ENCODE measurements at regions not wholly inside any gene's neighbourhood (a gene's known extent, or its start where the extent isn't known, plus 50 kb on each side); places are given as distances from the start of the nearest gene placed in this dataset.

GRCh38 chr2:239774933-239775622 lies 250.1 kb downstream of the NDUFA10 start:
- ChIA-PET CTCF (no interaction called here), POLR2A (no interaction called here)

GRCh38 chr2:239774142-239774462 lies 251.0 kb downstream of the NDUFA10 start:
- H3K9me3 ChIP-seq (ENCODE audit: control insufficient read depth, insufficient read depth, low read depth, low read length): no peaks in the 10 kb centered on the region
- H3K4me3 ChIP-seq (ENCODE audit: low read depth, low read length): no peak overlapping the region
- TF ChIP-seq ZNF785 (tag by site-specific recombination; IDR thresholded peaks at IDR 0.05): no peak
- no peak for TF ChIP-seq ZNF623 (tag by site-specific recombination; IDR thresholded peaks at IDR 0.05)
- TF ChIP-seq ZNF561 (tag by site-specific recombination; IDR thresholded peaks at IDR 0.05; ENCODE audit: borderline replicate concordance): no peak
- no peak for TF ChIP-seq ZNF211 (tag by site-specific recombination; IDR thresholded peaks at IDR 0.05; ENCODE audit: low read depth)
- H3K36me3 ChIP-seq (ENCODE audit: control insufficient read depth in 2 of 2, insufficient read depth in 1 of 2, low read length in 2 of 2): no peaks in the 10 kb centered on the region
- POLR2A ChIA-PET: no interaction called here
- H3K27ac ChIP-seq (ENCODE audit: extremely low read depth, low read depth, low read length): no peak overlapping the region
- H3K4me1 ChIP-seq (ENCODE audit: control insufficient read depth, insufficient read depth, low read length): no peaks in the 10 kb centered on the region
- CTCF ChIA-PET: no interaction called here

More at GRCh38 chr2:239774933-239775622, 250.1 kb downstream of the NDUFA10 start:
- TF ChIP-seq OSR2 (tag by site-specific recombination; IDR thresholded peaks at IDR 0.05) (no peak), ZNF169 (tag by site-specific recombination; IDR thresholded peaks at IDR 0.05) (no peak), KLF7 (tag by site-specific recombination; IDR thresholded peaks at IDR 0.05; ENCODE audit: borderline replicate concordance) (no peak), ZNF549 (tag by site-specific recombination; IDR thresholded peaks at IDR 0.05) (no peak), ELK4 (IDR thresholded peaks at IDR 0.05; ENCODE audit: borderline replicate concordance, low read depth, low read length) (no peak), ZNF560 (tag by site-specific recombination; IDR thresholded peaks at IDR 0.05; ENCODE audit: borderline replicate concordance) (no peak), ZNF521 (tag by site-specific recombination; IDR thresholded peaks at IDR 0.05) (no peak), ZNF701 (tag by site-specific recombination; IDR thresholded peaks at IDR 0.05) (no peak), ZSCAN30 (tag by site-specific recombination; IDR thresholded peaks at IDR 0.05) (no peak), ZNF610 (tag by site-specific recombination; IDR thresholded peaks at IDR 0.05; ENCODE audit: borderline replicate concordance) (no peak), ZFP3 (tag by site-specific recombination; IDR thresholded peaks at IDR 0.05; ENCODE audit: low read depth) (no peak)
- Histone ChIP-seq H3K36me3 (ENCODE audit: control insufficient read depth in 2 of 2, insufficient read depth in 1 of 2, low read length in 2 of 2) (no peaks in the 10 kb centered on the region), H3K9me3 (ENCODE audit: control insufficient read depth, insufficient read depth, low read depth, low read length) (no peaks in the 10 kb centered on the region), H3K4me1 (ENCODE audit: control insufficient read depth, insufficient read depth, low read length) (no peaks in the 10 kb centered on the region), H3K27ac (ENCODE audit: extremely low read depth, low read depth, low read length) (no peak overlapping the region), H3K4me3 (ENCODE audit: low read depth, low read length) (no peak overlapping the region)

- Histone ChIP-seq H3K9me3 (ENCODE audit: control insufficient read depth, insufficient read depth, low read depth, low read length) (no peaks in the 10 kb centered on the region), H3K36me3 (ENCODE audit: control insufficient read depth in 2 of 2, insufficient read depth in 1 of 2, low read length in 2 of 2) (no peaks in the 10 kb centered on the region), H3K27ac (ENCODE audit: extremely low read depth, low read depth, low read length) (no peak overlapping the region), H3K4me3 (ENCODE audit: low read depth, low read length) (no peak overlapping the region), H3K4me1 (ENCODE audit: control insufficient read depth, insufficient read depth, low read length) (no peaks in the 10 kb centered on the region)
- POLR2A ChIA-PET: no interaction called here
- TF ChIP-seq ZNF777 (tag by site-specific recombination; IDR thresholded peaks at IDR 0.05; ENCODE audit: borderline replicate concordance): no peak
- TF ChIP-seq ZNF112 (tag by site-specific recombination; IDR thresholded peaks at IDR 0.05): no peak
- TF ChIP-seq KLF10 (tag by site-specific recombination; IDR thresholded peaks at IDR 0.05): no peak
- TF ChIP-seq GLI2 (tag by site-specific recombination; IDR thresholded peaks at IDR 0.05; ENCODE audit: borderline replicate concordance, low read depth): no peak
- TF ChIP-seq ZNF626 (tag by site-specific recombination; IDR thresholded peaks at IDR 0.05): no peak
- CTCF ChIA-PET: no interaction called here
These were observed 251.7 kb downstream of the NDUFA10 start for GRCh38 chr2:239773228-239774141.

Measured in HEK293 (cell line).